Spleen (tissue), 7 donors: ENCODE measurements at regions not wholly inside any gene's neighbourhood (a gene's known extent, or its start where the extent isn't known, plus 50 kb on each side); places are given as distances from the start of the nearest gene placed in this dataset.

Source experiments
- CTCF ChIP-seq, 11 experiments: fragments of 200-600 bp in 7 of 11; fragments of 450-650 bp in 4 of 11; sonication (generic) in 4 of 11; IDR thresholded peaks in 8 of 11; conservative IDR thresholded peaks in 3 of 11; 1 replicate in 7 of 11; 2 replicates in 4 of 11; pipeline versions ENCODE4 v1.4.0 to v1.8.0; 2016 to 2021; ENCODE audit warnings: antibody characterized with exemption in 11 of 11, inconsistent platforms in 4 of 11, mild to moderate bottlenecking in 1 of 11
- POLR2A ChIP-seq, 3 donors: fragments of 450-650 bp; IDR thresholded peaks; one replicate each; pipeline ENCODE4 v1.5.1; 2017; ENCODE audit warnings: antibody characterized with exemption in 3 of 3, mild to moderate bottlenecking in 1 of 3
- donor health status: DM: no; HTN: no; CAD: no; lungs with moderate emphysema.
- donor health status: DM: no; HTN: no; CAD: no.
- donor health status: DM: no; HTN: no; CAD: no.

GRCh38 chr17:34719569-34719968 is 140.2 kb downstream of the TMEM132E start:
- TF ChIP-seq POLR2A (IDR thresholded peaks at IDR 0.05) (no peak), CTCF (IDR thresholded peaks at IDR 0.05 in 8 of 11, conservative IDR thresholded peaks at IDR 0.05 in 3 of 11) (no peak)
